ENCODE measurements at regions not wholly inside any gene's neighbourhood (a gene's known extent, or its start where the extent isn't known, plus 50 kb on each side); places are given as distances from the start of the nearest gene placed in this dataset.

DNA sequence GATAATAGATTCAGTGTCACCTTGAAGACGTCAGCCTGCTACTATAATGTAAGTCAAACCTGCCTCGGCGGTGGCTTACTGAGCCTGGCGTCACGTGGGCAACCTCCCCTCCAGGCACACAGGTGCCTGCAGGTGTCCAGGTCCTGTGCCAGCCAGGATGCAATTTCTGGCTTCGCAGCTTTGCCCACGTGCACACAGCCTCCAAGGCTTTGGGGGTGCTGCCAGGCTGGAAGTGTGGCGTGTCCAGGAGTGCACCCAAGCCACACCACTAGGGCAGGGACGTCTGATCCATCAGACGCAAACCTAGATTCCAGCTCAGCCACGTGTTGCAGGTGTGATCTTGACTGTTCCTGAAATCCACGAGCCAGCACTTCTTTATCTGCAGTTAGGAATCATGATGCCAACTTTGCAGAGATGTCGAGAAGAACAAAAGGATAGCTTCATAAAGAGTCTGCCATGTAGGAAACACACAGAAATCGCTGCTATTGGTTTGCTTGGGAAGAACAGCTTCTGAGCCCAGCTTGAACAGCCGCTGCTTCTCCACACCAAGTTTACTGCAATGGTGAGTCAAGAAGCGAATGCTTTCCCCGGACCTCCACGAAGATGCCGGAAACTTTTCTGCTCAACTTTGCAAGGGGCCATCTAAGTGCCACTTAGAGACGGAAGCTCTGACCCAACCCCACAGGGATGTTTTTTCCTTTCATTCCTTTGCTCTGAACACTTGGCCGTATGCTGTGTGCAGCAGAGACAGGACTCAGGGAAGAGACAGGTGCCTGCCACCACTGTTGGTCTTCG lies 84.2 kb upstream of the SALL3 start:
- TF ChIP-seq, protein P1, sequence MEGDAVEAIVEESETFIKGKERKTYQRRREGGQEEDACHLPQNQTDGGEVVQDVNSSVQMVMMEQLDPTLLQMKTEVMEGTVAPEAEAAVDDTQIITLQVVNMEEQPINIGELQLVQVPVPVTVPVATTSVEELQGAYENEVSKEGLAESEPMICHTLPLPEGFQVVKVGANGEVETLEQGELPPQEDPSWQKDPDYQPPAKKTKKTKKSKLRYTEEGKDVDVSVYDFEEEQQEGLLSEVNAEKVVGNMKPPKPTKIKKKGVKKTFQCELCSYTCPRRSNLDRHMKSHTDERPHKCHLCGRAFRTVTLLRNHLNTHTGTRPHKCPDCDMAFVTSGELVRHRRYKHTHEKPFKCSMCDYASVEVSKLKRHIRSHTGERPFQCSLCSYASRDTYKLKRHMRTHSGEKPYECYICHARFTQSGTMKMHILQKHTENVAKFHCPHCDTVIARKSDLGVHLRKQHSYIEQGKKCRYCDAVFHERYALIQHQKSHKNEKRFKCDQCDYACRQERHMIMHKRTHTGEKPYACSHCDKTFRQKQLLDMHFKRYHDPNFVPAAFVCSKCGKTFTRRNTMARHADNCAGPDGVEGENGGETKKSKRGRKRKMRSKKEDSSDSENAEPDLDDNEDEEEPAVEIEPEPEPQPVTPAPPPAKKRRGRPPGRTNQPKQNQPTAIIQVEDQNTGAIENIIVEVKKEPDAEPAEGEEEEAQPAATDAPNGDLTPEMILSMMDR (conservative IDR thresholded peaks at IDR 0.05; ENCODE audit: low read depth, low read length) = no peak
- TF ChIP-seq EZH2 (IDR thresholded peaks at IDR 0.05; ENCODE audit: borderline replicate concordance, low read depth, low read length, poor library complexity, severe bottlenecking) = no peak
